GM19240 (cell line): ENCODE measurements at regions not wholly inside any gene's neighbourhood (a gene's known extent, or its start where the extent isn't known, plus 50 kb on each side); places are given as distances from the start of the nearest gene placed in this dataset.
"Not testable (repeated sequence)": the region's sequence is repeated elsewhere in the genome, so short reads cannot be mapped to it uniquely, and the experiment has no call there.

Experiments
- DNase-seq: peaks from one replicate; pipeline ENCODE4 v3.0.0; 2011; ENCODE audit warnings: low spot score; ENCODE audit not compliant: insufficient read length

DNA sequence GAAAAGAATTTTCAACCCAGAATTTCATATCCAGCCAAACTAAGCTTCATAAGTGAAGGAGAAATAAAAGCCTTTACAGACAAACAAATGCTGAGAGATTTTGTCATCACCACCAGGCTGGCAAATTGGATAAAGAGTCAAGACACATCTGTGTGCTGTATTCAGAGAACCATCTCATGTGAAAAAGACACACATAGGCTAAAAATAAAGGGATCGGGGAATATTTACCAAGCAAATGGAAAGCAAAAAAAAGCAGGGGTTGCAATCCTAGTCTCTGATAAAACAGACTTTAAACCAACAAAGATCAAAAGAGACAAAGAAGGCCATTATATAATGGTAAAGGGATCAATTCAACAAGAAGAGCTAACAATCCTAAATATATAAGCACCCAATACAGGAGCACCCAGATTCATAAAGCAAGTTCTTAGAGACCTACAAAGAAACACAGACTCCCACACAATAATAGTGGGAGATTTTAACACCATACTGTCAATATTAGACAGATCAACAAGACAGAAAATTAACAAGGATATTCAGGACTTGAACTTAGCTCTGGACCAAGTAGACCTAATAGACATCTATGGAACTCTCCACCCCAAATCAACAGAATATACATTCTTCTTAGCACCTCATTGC, 55.9 kb upstream of the ACSM6 start:
- DNase-seq: not testable (repeated sequence)

GRCh38 chr10:95134490-95134889, 59.5 kb upstream of the ACSM6 start:
- no peak for DNase-seq

- no peak for DNase-seq
Observed at GRCh38 chr10:95133997-95134396, 60.0 kb upstream of the ACSM6 start.

DNA sequence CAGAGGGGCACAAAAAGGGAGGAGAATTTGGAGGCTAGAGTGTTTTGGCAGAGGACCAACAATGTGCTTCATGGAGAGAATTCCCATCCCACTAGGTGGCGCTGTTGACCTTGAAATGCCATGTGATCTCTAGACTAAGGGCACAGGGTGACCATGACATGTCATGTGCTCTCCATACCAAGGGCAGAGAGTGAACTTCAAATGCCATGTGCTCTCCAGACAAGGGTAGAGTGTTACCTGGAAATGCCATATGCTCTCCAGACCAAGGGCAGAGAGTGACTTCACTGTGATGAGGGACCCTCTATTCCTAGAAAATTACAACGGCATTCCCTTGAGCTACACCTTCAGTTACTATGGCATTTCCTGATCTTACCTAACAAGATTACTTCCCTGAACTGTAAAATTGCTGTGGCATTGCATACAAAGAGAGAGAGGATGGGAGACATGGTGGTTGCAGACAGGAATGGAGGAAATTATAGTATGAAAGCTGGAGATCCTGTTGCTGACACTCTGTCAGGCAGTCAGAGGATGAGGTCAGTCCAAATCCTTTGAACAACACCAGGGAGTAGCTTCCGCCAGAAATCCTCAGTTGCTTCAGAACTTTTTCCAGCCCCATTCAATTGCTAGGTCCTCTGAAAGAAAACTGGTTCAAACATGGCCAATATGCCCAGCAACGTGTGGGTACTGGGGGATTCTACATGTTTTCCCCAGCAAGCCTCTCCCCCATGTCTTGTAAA, 60.9 kb upstream of the ACSM6 start:
- peak; percentile 49 for DNase-seq

GRCh38 chr10:95130429-95130828, 61.1 kb upstream of the CYP2C8 start:
- DNase-seq: not testable (repeated sequence)

DNA sequence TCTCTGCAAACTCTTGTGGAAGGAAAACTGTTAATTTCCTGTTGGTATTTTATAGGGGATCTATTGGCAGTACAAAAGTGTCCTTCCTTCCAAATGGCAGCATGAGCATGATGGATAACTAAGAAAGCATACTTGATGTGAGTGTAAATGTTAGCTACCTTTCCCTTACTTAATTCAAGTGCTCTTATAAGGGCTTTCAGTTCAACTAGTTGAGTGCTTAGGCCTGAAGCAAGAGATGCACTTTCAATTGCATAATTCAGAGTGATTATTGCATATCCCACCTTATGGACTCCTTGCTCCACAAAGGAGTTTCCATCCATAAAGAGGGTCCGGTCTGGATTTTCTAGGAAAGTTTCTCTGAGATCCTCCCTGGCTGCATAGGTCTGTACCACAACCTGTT, 56.3 kb upstream of the CYP2C8 start:
- DNase-seq: no peak

GRCh38 chr10:95122736-95123135, 53.4 kb upstream of the CYP2C8 start:
- no peak for DNase-seq

DNA sequence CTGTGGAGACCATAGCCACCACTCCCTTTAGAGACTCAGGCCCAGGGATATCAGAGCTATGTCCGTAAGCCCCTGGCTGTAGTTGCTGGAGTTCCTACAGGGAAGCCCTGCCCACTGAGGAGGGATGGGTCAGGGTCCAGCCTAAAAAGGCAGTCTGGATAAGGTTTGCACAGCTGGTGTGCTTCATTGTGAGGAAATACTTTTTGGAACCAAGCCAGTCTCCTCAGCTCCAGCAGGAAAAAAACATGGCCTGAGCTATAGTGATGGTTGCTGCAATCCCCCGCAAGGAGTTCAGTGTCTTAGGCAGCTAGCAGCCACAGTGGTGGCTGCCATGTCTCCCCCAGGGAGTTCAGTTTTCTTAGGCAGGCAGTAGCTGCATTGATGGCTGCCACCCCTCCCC, 52.6 kb upstream of the CYP2C8 start:
- no peak for DNase-seq
